HG02610 (cell line): ENCODE measurements at regions not wholly inside any gene's neighbourhood (a gene's known extent, or its start where the extent isn't known, plus 50 kb on each side); places are given as distances from the start of the nearest gene placed in this dataset.
"Not testable (repeated sequence)": the region's sequence is repeated elsewhere in the genome, so short reads cannot be mapped to it uniquely, and the experiment has no call there.

Source experiments
- ATAC-seq: cut with Tn5 transposase; IDR thresholded peaks from one replicate; pipeline ENCODE4 v1.9.1; 2021; ENCODE audit warnings: mild to moderate bottlenecking, moderate library complexity; ENCODE audit not compliant: unreplicated experiment

GRCh38 chr5:98328015-98328414 lies 445.4 kb upstream of the RGMB start:
- ATAC-seq = no peak

- ATAC-seq = no peak
Observed at GRCh38 chr5:98330871-98331270, 442.6 kb upstream of the RGMB start.

GRCh38 chr5:98333921-98334320 lies 439.5 kb upstream of the RGMB start:
- no peak for ATAC-seq

- ATAC-seq = no peak
Observed at GRCh38 chr5:98334946-98335345, 438.5 kb upstream of the RGMB start.

- no peak for ATAC-seq
Observed at GRCh38 chr5:98339141-98339848, 434.2 kb upstream of the RGMB start.

- no peak for ATAC-seq
Observed at GRCh38 chr5:98341038-98342032, 432.1 kb upstream of the RGMB start.

GRCh38 chr5:98342958-98343660 lies 430.4 kb upstream of the RGMB start:
- ATAC-seq = not testable (repeated sequence)

GRCh38 chr5:98349251-98349989 lies 424.0 kb upstream of the RGMB start:
- no peak for ATAC-seq

GRCh38 chr5:98349990-98350365 lies 423.5 kb upstream of the RGMB start:
- ATAC-seq = no peak

- ATAC-seq = no peak
Observed at GRCh38 chr5:98354922-98355321, 418.5 kb upstream of the RGMB start.

GRCh38 chr5:98360548-98360947 lies 412.9 kb upstream of the RGMB start:
- ATAC-seq = no peak

- ATAC-seq = no peak
Observed at GRCh38 chr5:98363157-98363556, 410.3 kb upstream of the RGMB start.

GRCh38 chr5:98364549-98364948 lies 408.9 kb upstream of the RGMB start:
- no peak for ATAC-seq

- ATAC-seq = no peak
Observed at GRCh38 chr5:98365126-98365525, 408.3 kb upstream of the RGMB start.

- no peak for ATAC-seq
Observed at GRCh38 chr5:98368141-98368540, 405.3 kb upstream of the RGMB start.

GRCh38 chr5:98372351-98372750 lies 401.1 kb upstream of the RGMB start:
- ATAC-seq = no peak

- no peak for ATAC-seq
Observed at GRCh38 chr5:98391921-98392625, 381.4 kb upstream of the RGMB start.

- not testable (repeated sequence) for ATAC-seq
Observed at GRCh38 chr5:98393205-98393604, 380.3 kb upstream of the RGMB start.

GRCh38 chr5:98397081-98397480 lies 376.4 kb upstream of the RGMB start:
- ATAC-seq = no peak

- ATAC-seq = no peak
Observed at GRCh38 chr5:98398465-98398864, 375.0 kb upstream of the RGMB start.
